Panc1 (cell line): ENCODE measurements at regions not wholly inside any gene's neighbourhood (a gene's known extent, or its start where the extent isn't known, plus 50 kb on each side); places are given as distances from the start of the nearest gene placed in this dataset.

Experiments used
- ATAC-seq: fragments of 200-7000 bp; cut with Tn5 transposase; 2 replicates; pipeline ENCODE4 v1.9.1; 2020; ENCODE audit warnings: mild to moderate bottlenecking, moderate library complexity
- BruUV-seq: library from RNA; stranded (reverse); fragments of 400-500 nt; replicated peaks from 2 replicates; lab custom pipeline; 2021; lab: Mats Ljungman, UMichigan
- CTCF ChIA-PET: fragments of 300-600 bp; sonication (Branson Sonifier 250); formaldehyde crosslinking; loops from one replicate; lab custom pipeline; 2022; ENCODE audit warnings: antibody characterized with exemption; lab: Charles Lee
- POLR2A ChIA-PET: fragments of 300-600 bp; sonication (Branson Sonifier 250); formaldehyde crosslinking; loops from one replicate; lab custom pipeline; 2022; ENCODE audit warnings: antibody characterized with exemption; lab: Charles Lee
- DNase-seq: peaks from one replicate; pipeline ENCODE4 v3.0.0-alpha.2; 2010; ENCODE audit warnings: low read depth, low spot score
- H3K27ac ChIP-seq: 2 replicates; pipeline ENCODE4 v1.5.1; 2011; ENCODE audit warnings: mild to moderate bottlenecking, low read length, inconsistent platforms
- H3K27me3 ChIP-seq: fragments of 200-500 bp; sonication (Bioruptor generic); 2 replicates; pipeline ENCODE4 v1.6.0; 2014; ENCODE audit warnings: low read length, inconsistent platforms; ENCODE audit not compliant: control insufficient read depth, insufficient read depth
- H3K36me3 ChIP-seq: fragments of 200-500 bp; sonication (Bioruptor generic); 2 replicates; pipeline ENCODE4 v1.5.1; 2014; ENCODE audit warnings: inconsistent platforms, mild to moderate bottlenecking, low read length, moderate library complexity; ENCODE audit not compliant: control insufficient read depth, insufficient read depth
- H3K4me1 ChIP-seq: 2 replicates; pipeline ENCODE4 v1.5.1; 2011; ENCODE audit warnings: inconsistent platforms, mild to moderate bottlenecking, low read length, moderate library complexity; ENCODE audit not compliant: control insufficient read depth, insufficient read depth
- H3K4me3 ChIP-seq, 2 experiments: 2 replicates each; pipeline ENCODE4 v1.5.1; 2011 to 2012; ENCODE audit warnings: low read depth in 2 of 2, low read length in 2 of 2, mild to moderate bottlenecking in 2 of 2, inconsistent platforms in 1 of 2, moderate library complexity in 1 of 2
- H3K9me3 ChIP-seq: fragments of 200-500 bp; sonication (Bioruptor generic); 2 replicates; pipeline ENCODE4 v1.5.1; 2014; ENCODE audit warnings: low read depth, mild to moderate bottlenecking, inconsistent platforms, low read length, moderate library complexity; ENCODE audit not compliant: control insufficient read depth, insufficient read depth
- POLR2AphosphoS5 ChIP-seq: IDR thresholded peaks from 2 replicates; pipeline ENCODE4 v1.6.1; 2012; ENCODE audit warnings: mild to moderate bottlenecking, low read depth, low read length, moderate library complexity
- SIN3A ChIP-seq: IDR thresholded peaks from 2 replicates; pipeline ENCODE4 v1.6.1; 2012; ENCODE audit warnings: low read depth, mild to moderate bottlenecking, low read length, moderate library complexity, borderline replicate concordance; ENCODE audit not compliant: insufficient read depth
- TCF7L2 ChIP-seq: IDR thresholded peaks from 2 replicates; pipeline ENCODE4 v1.6.1; 2011; ENCODE audit warnings: mild to moderate bottlenecking, low read depth, low read length, inconsistent platforms
- in situ Hi-C: cut with HindIII; loops from 2 replicates; pipeline ENCODE4 v1.10.0; 2016; ENCODE audit warnings: low sequenced_read_pairs, low pct_unique_long_range_greater_than_20kb
- intact Hi-C: fragments of 100-400 bp; cut with micrococcal nuclease; formaldehyde crosslinking; loops from one replicate; pipeline ENCODE4 v1.10.0; 2022; ENCODE audit not compliant: unreplicated experiment
- TF ChIP-seq, protein P1 (sequence below), 2 experiments: IDR thresholded peaks; 2 replicates each; pipeline ENCODE4 v1.6.1; 2011 to 2012; ENCODE audit warnings: low read depth in 2 of 2, control low read depth in 1 of 2, low read length in 1 of 2, mild to moderate bottlenecking in 1 of 2, moderate library complexity in 1 of 2; ENCODE audit not compliant: insufficient read depth in 1 of 2
- TF ChIP-seq, protein P2 (sequence below): fragments of 450-650 bp; IDR thresholded peaks from 2 replicates; pipeline ENCODE4 v1.5.1; 2017; ENCODE audit warnings: mild to moderate bottlenecking

DNA sequence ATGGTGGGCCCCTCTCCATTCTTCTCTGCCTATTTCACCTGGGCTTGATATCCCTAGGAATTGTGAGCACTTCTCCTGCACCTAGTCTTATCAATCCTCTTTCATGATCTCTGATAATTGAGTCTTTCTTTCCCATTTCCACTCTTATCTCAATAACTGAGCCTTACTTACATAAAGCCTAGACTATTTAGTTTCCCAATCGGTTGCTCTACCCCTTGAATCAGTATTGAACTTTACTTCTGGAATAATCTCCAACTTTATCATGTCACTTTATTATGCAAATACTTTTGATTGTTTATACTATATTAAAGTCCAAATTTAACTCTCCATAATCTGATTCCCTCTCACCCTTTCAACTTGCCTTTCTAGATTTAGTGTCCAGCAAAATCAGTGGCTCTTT lies 222.7 kb downstream of the SPRY1 start:
- no peak for TF ChIP-seq POLR2AphosphoS5
- TF ChIP-seq, protein P1, sequence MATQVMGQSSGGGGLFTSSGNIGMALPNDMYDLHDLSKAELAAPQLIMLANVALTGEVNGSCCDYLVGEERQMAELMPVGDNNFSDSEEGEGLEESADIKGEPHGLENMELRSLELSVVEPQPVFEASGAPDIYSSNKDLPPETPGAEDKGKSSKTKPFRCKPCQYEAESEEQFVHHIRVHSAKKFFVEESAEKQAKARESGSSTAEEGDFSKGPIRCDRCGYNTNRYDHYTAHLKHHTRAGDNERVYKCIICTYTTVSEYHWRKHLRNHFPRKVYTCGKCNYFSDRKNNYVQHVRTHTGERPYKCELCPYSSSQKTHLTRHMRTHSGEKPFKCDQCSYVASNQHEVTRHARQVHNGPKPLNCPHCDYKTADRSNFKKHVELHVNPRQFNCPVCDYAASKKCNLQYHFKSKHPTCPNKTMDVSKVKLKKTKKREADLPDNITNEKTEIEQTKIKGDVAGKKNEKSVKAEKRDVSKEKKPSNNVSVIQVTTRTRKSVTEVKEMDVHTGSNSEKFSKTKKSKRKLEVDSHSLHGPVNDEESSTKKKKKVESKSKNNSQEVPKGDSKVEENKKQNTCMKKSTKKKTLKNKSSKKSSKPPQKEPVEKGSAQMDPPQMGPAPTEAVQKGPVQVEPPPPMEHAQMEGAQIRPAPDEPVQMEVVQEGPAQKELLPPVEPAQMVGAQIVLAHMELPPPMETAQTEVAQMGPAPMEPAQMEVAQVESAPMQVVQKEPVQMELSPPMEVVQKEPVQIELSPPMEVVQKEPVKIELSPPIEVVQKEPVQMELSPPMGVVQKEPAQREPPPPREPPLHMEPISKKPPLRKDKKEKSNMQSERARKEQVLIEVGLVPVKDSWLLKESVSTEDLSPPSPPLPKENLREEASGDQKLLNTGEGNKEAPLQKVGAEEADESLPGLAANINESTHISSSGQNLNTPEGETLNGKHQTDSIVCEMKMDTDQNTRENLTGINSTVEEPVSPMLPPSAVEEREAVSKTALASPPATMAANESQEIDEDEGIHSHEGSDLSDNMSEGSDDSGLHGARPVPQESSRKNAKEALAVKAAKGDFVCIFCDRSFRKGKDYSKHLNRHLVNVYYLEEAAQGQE (IDR thresholded peaks at IDR 0.05; ENCODE audit: insufficient read depth in 1 of 2, low read depth in 2 of 2, low read length in 1 of 2): no peak
- TF ChIP-seq, protein P2, sequence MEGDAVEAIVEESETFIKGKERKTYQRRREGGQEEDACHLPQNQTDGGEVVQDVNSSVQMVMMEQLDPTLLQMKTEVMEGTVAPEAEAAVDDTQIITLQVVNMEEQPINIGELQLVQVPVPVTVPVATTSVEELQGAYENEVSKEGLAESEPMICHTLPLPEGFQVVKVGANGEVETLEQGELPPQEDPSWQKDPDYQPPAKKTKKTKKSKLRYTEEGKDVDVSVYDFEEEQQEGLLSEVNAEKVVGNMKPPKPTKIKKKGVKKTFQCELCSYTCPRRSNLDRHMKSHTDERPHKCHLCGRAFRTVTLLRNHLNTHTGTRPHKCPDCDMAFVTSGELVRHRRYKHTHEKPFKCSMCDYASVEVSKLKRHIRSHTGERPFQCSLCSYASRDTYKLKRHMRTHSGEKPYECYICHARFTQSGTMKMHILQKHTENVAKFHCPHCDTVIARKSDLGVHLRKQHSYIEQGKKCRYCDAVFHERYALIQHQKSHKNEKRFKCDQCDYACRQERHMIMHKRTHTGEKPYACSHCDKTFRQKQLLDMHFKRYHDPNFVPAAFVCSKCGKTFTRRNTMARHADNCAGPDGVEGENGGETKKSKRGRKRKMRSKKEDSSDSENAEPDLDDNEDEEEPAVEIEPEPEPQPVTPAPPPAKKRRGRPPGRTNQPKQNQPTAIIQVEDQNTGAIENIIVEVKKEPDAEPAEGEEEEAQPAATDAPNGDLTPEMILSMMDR: no peak
- TF ChIP-seq TCF7L2: no peak
- TF ChIP-seq SIN3A: no peak
- Histone ChIP-seq H3K27ac (peak overlapping the region; percentile 44; the same call in 1 of the 2 replicates), H3K36me3 (no peaks in the 10 kb centered on the region), H3K4me1 (no peaks in the 10 kb centered on the region), H3K27me3 (no peaks in the 10 kb centered on the region), H3K4me3 (no peak overlapping the region), H3K9me3 (no peaks in the 10 kb centered on the region)
- in situ Hi-C loops: no loop called here
- ChIA-PET POLR2A (interaction anchor here (0.6 kb wide), 1 partner anchor 677 kb away, joined by 3 read pairs; no protein-coding TSS in a partner anchor), CTCF (no interaction called here)
- ATAC-seq: no peak
- DNase-seq: no peak
- intact Hi-C loops: no loop called here
- no TSS peak for BruUV-seq

DNA sequence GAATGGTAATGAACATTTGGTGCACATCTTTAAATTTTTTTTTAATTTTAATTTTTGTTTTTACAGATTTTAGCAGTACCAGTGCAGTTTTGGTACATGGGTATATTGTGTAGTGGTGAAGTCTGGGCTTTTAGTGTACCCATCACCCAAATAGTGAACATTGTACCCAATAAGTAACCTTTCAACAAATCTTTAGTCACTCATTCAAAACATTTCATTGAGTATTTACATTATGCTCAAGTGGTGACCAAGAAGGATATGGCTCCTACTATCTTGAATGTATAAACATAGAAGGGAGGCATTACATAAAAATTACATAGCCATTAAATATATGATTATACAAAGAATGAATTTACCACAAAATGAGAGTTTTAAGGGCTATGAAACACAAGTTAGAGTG lies 223.3 kb downstream of the SPRY1 start:
- ChIA-PET CTCF (no interaction called here), POLR2A (no interaction called here)
- peak overlapping the region; percentile 48; the same call in 1 of the 2 replicates for H3K27ac ChIP-seq
- no peak for DNase-seq
- no peak overlapping the region for H3K4me3 ChIP-seq
- H3K36me3 ChIP-seq: no peaks in the 10 kb centered on the region
- no peaks in the 10 kb centered on the region for H3K4me1 ChIP-seq
- no TSS peak for BruUV-seq
- in situ Hi-C loops: no loop called here
- H3K27me3 ChIP-seq: no peaks in the 10 kb centered on the region
- H3K9me3 ChIP-seq: no peaks in the 10 kb centered on the region
- TF ChIP-seq, protein P2: no peak
- TF ChIP-seq SIN3A (no peak), POLR2AphosphoS5 (no peak), TCF7L2 (no peak)
- TF ChIP-seq, protein P1 (IDR thresholded peaks at IDR 0.05; ENCODE audit: insufficient read depth in 1 of 2, low read depth in 2 of 2, low read length in 1 of 2): no peak
- no peak for ATAC-seq
- intact Hi-C loops: no loop called here
